Esophagus muscularis mucosa (tissue), 4 donors: ENCODE measurements at regions not wholly inside any gene's neighbourhood (a gene's known extent, or its start where the extent isn't known, plus 50 kb on each side); places are given as distances from the start of the nearest gene placed in this dataset.

Source experiments
- DNase-seq: peaks from one replicate; pipeline ENCODE4 v3.0.0-alpha.2; 2017; ENCODE audit errors: extremely low spot score
- H3K27ac ChIP-seq, 4 donors: fragments of 200-600 bp; sonication (generic); replicated peaks in 1 of 4; 1 replicate in 3 of 4; 2 replicates in 1 of 4; pipeline ENCODE4 v1.5.1; 2016 to 2019; ENCODE audit warnings: mild to moderate bottlenecking in 1 of 4
- H3K27me3 ChIP-seq, 4 donors: fragments of 200-600 bp; sonication (generic); one replicate each; pipeline versions ENCODE4 v1.5.1 to v1.6.0; 2016 to 2019
- H3K36me3 ChIP-seq, 4 donors: fragments of 200-600 bp; sonication (generic); one replicate each; pipeline ENCODE4 v1.5.1; 2016 to 2019
- H3K4me1 ChIP-seq, 4 donors: fragments of 200-600 bp; sonication (generic); one replicate each; pipeline ENCODE4 v1.5.1; 2016 to 2019
- H3K4me3 ChIP-seq, 4 donors: fragments of 200-600 bp; sonication (generic); 1 replicate in 2 of 4; 2 replicates in 2 of 4; pipeline ENCODE4 v1.5.1; 2016 to 2019; ENCODE audit warnings: mild to moderate bottlenecking in 4 of 4, moderate library complexity in 1 of 4
- H3K9me3 ChIP-seq, 4 donors: fragments of 200-600 bp; sonication (generic); 1 replicate in 3 of 4; 2 replicates in 1 of 4; pipeline ENCODE4 v1.5.1; 2016 to 2019
- EP300 ChIP-seq: sonication (generic); formaldehyde crosslinking; IDR thresholded peaks from one replicate; pipeline ENCODE4 v1.6.1; 2017; ENCODE audit warnings: antibody characterized with exemption
- POLR2A ChIP-seq: fragments of 450-650 bp; IDR thresholded peaks from one replicate; pipeline ENCODE4 v1.6.1; 2017; ENCODE audit warnings: antibody characterized with exemption, moderate library complexity, mild to moderate bottlenecking, low read depth
- POLR2AphosphoS5 ChIP-seq, 2 donors: sonication (generic); formaldehyde crosslinking; IDR thresholded peaks; one replicate each; pipeline ENCODE4 v1.6.1; 2017; ENCODE audit warnings: antibody characterized with exemption in 2 of 2
- WGBS: methylation state at CpG from one replicate; pipeline ENCODE4 v1.1.5; 2018; 5-methylcytosine and 5-hydroxymethylcytosine counted together
- intact Hi-C: fragments of 100-400 bp; cut with DNase I; formaldehyde crosslinking; loops from one replicate; pipeline ENCODE4 v1.15.1; 2023
- TF ChIP-seq, protein P1 (sequence below), 3 experiments: fragments of 200-600 bp in 2 of 3; fragments of 450-650 bp in 1 of 3; sonication (generic) in 2 of 3; IDR thresholded peaks; one replicate each; pipeline ENCODE4 v1.5.1; 2017 to 2019; ENCODE audit warnings: antibody characterized with exemption in 3 of 3, mild to moderate bottlenecking in 2 of 3, moderate library complexity in 1 of 3

DNA sequence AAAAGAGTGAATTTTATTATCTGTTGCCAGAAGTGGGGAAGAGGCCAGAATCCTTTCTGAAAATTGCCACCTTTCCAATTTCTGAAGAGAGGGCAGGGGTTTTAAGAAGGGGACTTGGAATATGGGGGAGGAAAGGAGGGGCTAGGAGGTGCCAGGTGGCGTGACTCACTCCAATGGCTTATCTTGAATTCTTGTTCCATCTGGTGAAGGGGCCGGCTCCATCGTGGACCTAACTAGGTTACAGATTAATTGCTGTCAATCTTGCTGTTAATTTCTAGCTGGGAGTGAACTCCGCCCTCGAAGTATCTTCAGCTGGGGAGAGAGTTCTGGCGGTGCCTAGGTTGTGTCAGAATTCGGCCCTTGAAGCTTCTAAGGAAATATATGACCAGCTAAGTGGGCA lies 138.7 kb downstream of the YTHDC2 start:
- no peak overlapping the region for H3K27ac ChIP-seq
- H3K27me3 ChIP-seq, result no peaks in the 10 kb centered on the region
- no peaks in the 10 kb centered on the region for H3K36me3 ChIP-seq
- TF ChIP-seq EP300, result no peak
- no peak for TF ChIP-seq POLR2A
- TF ChIP-seq POLR2AphosphoS5 (IDR thresholded peaks at IDR 0.05), result no peak
- intact Hi-C loops, result no loop called here
- H3K4me3 ChIP-seq, result no peak overlapping the region
- H3K9me3 ChIP-seq, result no peaks in the 10 kb centered on the region
- DNase-seq, result no peak
- WGBS, result 60% methylated on average over 7 of the region's 7 CpGs
- H3K4me1 ChIP-seq, result no peaks in the 10 kb centered on the region

- no peak for DNase-seq
- Histone ChIP-seq H3K27me3 (no peaks in the 10 kb centered on the region), H3K9me3 (no peaks in the 10 kb centered on the region), H3K27ac (no peak overlapping the region), H3K4me3 (no peak overlapping the region), H3K36me3 (no peaks in the 10 kb centered on the region), H3K4me1 (no peaks in the 10 kb centered on the region)
- intact Hi-C loops, result no loop called here
- TF ChIP-seq POLR2AphosphoS5 (IDR thresholded peaks at IDR 0.05) (no peak), EP300 (no peak), POLR2A (no peak)
- TF ChIP-seq, protein P1, sequence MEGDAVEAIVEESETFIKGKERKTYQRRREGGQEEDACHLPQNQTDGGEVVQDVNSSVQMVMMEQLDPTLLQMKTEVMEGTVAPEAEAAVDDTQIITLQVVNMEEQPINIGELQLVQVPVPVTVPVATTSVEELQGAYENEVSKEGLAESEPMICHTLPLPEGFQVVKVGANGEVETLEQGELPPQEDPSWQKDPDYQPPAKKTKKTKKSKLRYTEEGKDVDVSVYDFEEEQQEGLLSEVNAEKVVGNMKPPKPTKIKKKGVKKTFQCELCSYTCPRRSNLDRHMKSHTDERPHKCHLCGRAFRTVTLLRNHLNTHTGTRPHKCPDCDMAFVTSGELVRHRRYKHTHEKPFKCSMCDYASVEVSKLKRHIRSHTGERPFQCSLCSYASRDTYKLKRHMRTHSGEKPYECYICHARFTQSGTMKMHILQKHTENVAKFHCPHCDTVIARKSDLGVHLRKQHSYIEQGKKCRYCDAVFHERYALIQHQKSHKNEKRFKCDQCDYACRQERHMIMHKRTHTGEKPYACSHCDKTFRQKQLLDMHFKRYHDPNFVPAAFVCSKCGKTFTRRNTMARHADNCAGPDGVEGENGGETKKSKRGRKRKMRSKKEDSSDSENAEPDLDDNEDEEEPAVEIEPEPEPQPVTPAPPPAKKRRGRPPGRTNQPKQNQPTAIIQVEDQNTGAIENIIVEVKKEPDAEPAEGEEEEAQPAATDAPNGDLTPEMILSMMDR (IDR thresholded peaks at IDR 0.05), result no peak
- 75% methylated on average over 3 of the region's 3 CpGs for WGBS
Observed at GRCh38 chr5:113654828-113655227, 141.3 kb downstream of the YTHDC2 start.

- Histone ChIP-seq H3K27me3 (no peaks in the 10 kb centered on the region), H3K9me3 (no peaks in the 10 kb centered on the region), H3K4me3 (no peak overlapping the region), H3K4me1 (no peaks in the 10 kb centered on the region), H3K27ac (no peak overlapping the region), H3K36me3 (no peaks in the 10 kb centered on the region)
- TF ChIP-seq, protein P1 (IDR thresholded peaks at IDR 0.05), result no peak
- intact Hi-C loops, result no loop called here
- 83% methylated on average over 3 of the region's 3 CpGs for WGBS
- DNase-seq, result no peak
Observed at GRCh38 chr5:113660206-113660605, 146.7 kb downstream of the YTHDC2 start.

- TF ChIP-seq POLR2AphosphoS5 (IDR thresholded peaks at IDR 0.05) (no peak), EP300 (no peak), POLR2A (no peak)
- TF ChIP-seq, protein P1 (IDR thresholded peaks at IDR 0.05), result no peak
- no peak overlapping the region for H3K4me3 ChIP-seq
- H3K27ac ChIP-seq, result no peak overlapping the region
- 78% methylated on average over 1 of the region's 1 CpG for WGBS
- no peak for DNase-seq
- no peaks in the 10 kb centered on the region for H3K9me3 ChIP-seq
- intact Hi-C loops, result no loop called here
- H3K27me3 ChIP-seq, result no peaks in the 10 kb centered on the region
- no peaks in the 10 kb centered on the region for H3K36me3 ChIP-seq
- H3K4me1 ChIP-seq, result no peaks in the 10 kb centered on the region
Observed at GRCh38 chr5:113660706-113661250, 147.3 kb downstream of the YTHDC2 start.

- Histone ChIP-seq H3K36me3 (no peaks in the 10 kb centered on the region), H3K4me3 (no peak overlapping the region), H3K9me3 (peaks cover 0 to 3% (median 0%) of the 10 kb centered on the region in 4 donors), H3K27me3 (no peaks in the 10 kb centered on the region), H3K4me1 (no peaks in the 10 kb centered on the region), H3K27ac (no peak overlapping the region)
- TF ChIP-seq EP300, result no peak
- intact Hi-C loops, result no loop called here
- 69% methylated on average over 7 of the region's 7 CpGs for WGBS
- DNase-seq, result no peak
Observed at GRCh38 chr5:113663879-113664541, 150.5 kb downstream of the YTHDC2 start.

GRCh38 chr5:113673041-113673440 lies 159.5 kb downstream of the YTHDC2 start:
- 50% methylated on average over 3 of the region's 3 CpGs for WGBS
- Histone ChIP-seq H3K27me3 (no peaks in the 10 kb centered on the region), H3K4me3 (no peak overlapping the region), H3K9me3 (no peaks in the 10 kb centered on the region), H3K27ac (no peak overlapping the region), H3K36me3 (no peaks in the 10 kb centered on the region), H3K4me1 (peaks cover 0 to 4% (median 0%) of the 10 kb centered on the region in 4 donors)
- TF ChIP-seq POLR2AphosphoS5 (IDR thresholded peaks at IDR 0.05) (no peak), EP300 (no peak), POLR2A (no peak)
- TF ChIP-seq, protein P1 (IDR thresholded peaks at IDR 0.05), result no peak
- intact Hi-C loops, result loop anchor here (10.0 kb wide), 1 partner anchor 432 kb away; no protein-coding TSS in a partner anchor
- no peak for DNase-seq
